Right kidney (tissue), 1 donor: ENCODE measurements at regions not wholly inside any gene's neighbourhood (a gene's known extent, or its start where the extent isn't known, plus 50 kb on each side); places are given as distances from the start of the nearest gene placed in this dataset.
"Not testable (repeated sequence)": the region's sequence is repeated elsewhere in the genome, so short reads cannot be mapped to it uniquely, and the experiment has no call there.

Experiments used
- DNase-seq: peaks from one replicate; pipeline ENCODE4 v3.0.0-alpha.2; 2016

- DNase-seq = not testable (repeated sequence)
Measured at GRCh38 chr1:243074224-243074623, 180.9 kb downstream of the CEP170 start.

- DNase-seq = not testable (repeated sequence)
Measured at GRCh38 chr1:243067056-243067455, 188.0 kb downstream of the CEP170 start.

GRCh38 chr1:243061965-243062364, 193.1 kb downstream of the CEP170 start:
- not testable (repeated sequence) for DNase-seq

- not testable (repeated sequence) for DNase-seq
Measured at GRCh38 chr1:243055510-243055909, 199.6 kb downstream of the CEP170 start.

- not testable (repeated sequence) for DNase-seq
Measured at GRCh38 chr1:243055091-243055490, 200.0 kb downstream of the CEP170 start.

GRCh38 chr1:243054681-243055080, 200.4 kb downstream of the CEP170 start:
- not testable (repeated sequence) for DNase-seq

- DNase-seq = not testable (repeated sequence)
Measured at GRCh38 chr1:243053048-243053447, 202.0 kb downstream of the CEP170 start.

- not testable (repeated sequence) for DNase-seq
Measured at GRCh38 chr1:243050613-243051012, 204.5 kb downstream of the CEP170 start.

- DNase-seq = not testable (repeated sequence)
Measured at GRCh38 chr1:243049716-243050115, 205.4 kb downstream of the CEP170 start.

GRCh38 chr1:243021365-243021764, 233.7 kb downstream of the CEP170 start:
- not testable (repeated sequence) for DNase-seq

GRCh38 chr1:243019030-243019635, 235.9 kb downstream of the CEP170 start:
- not testable (repeated sequence) for DNase-seq

- DNase-seq = not testable (repeated sequence)
Measured at GRCh38 chr1:243010719-243011118, 244.4 kb downstream of the CEP170 start.

GRCh38 chr1:243001003-243001402, 254.1 kb downstream of the CEP170 start:
- not testable (repeated sequence) for DNase-seq

- DNase-seq = not testable (repeated sequence)
Measured at GRCh38 chr1:242992776-242993175, 262.3 kb downstream of the CEP170 start.

GRCh38 chr1:242985096-242985495, 270.0 kb downstream of the CEP170 start:
- DNase-seq = not testable (repeated sequence)

GRCh38 chr1:242973341-242973740, 281.7 kb downstream of the CEP170 start:
- DNase-seq = not testable (repeated sequence)

- DNase-seq = no peak
Measured at GRCh38 chr1:242966892-242967291, 288.2 kb downstream of the CEP170 start.

- DNase-seq = not testable (repeated sequence)
Measured at GRCh38 chr1:242959397-242959796, 295.7 kb downstream of the CEP170 start.

- DNase-seq = not testable (repeated sequence)
Measured at GRCh38 chr1:242954945-242955344, 300.1 kb downstream of the CEP170 start.

- DNase-seq = no peak
Measured at GRCh38 chr1:242946206-242946605, 308.9 kb downstream of the CEP170 start.

GRCh38 chr1:242936725-242937124, 318.4 kb downstream of the CEP170 start:
- DNase-seq = not testable (repeated sequence)

- DNase-seq = not testable (repeated sequence)
Measured at GRCh38 chr1:242924717-242925116, 330.4 kb downstream of the CEP170 start.

GRCh38 chr1:242923603-242924002, 331.5 kb downstream of the CEP170 start:
- not testable (repeated sequence) for DNase-seq

- DNase-seq = not testable (repeated sequence)
Measured at GRCh38 chr1:242914729-242915128, 340.4 kb downstream of the CEP170 start.
